OCI-LY7 (cell line): ENCODE measurements at regions not wholly inside any gene's neighbourhood (a gene's known extent, or its start where the extent isn't known, plus 50 kb on each side); places are given as distances from the start of the nearest gene placed in this dataset.

Experiments used
- CTCF ChIP-seq: fragments of 200-600 bp; sonication (generic); conservative IDR thresholded peaks from 2 replicates; pipeline ENCODE4 v1.5.1; 2014; ENCODE audit warnings: mild to moderate bottlenecking, antibody characterized with exemption, low read length, moderate library complexity, mixed read lengths
- EZH2phosphoT487 ChIP-seq: fragments of 200-600 bp; sonication (generic); IDR thresholded peaks from 2 replicates; pipeline ENCODE4 v1.6.1; 2018; ENCODE audit warnings: low read depth, borderline replicate concordance, mild to moderate bottlenecking, mixed run types, antibody characterized with exemption, low read length, moderate library complexity, mixed read lengths

GRCh38 chr6:11391934-11392777 is 145.4 kb upstream of the TMEM170B start:
- TF ChIP-seq CTCF (no peak), EZH2phosphoT487 (no peak)
